ENCODE measurements at regions not wholly inside any gene's neighbourhood (a gene's known extent, or its start where the extent isn't known, plus 50 kb on each side); places are given as distances from the start of the nearest gene placed in this dataset.

- Histone ChIP-seq H3K4me3 (replicated peaks in 1 of 2; ENCODE audit: low read depth in 1 of 2, low read length in 2 of 2) (no peak overlapping the region), H3K4me1 (ENCODE audit: control insufficient read depth in 1 of 2, insufficient read depth in 2 of 2, low read length in 2 of 2) (no peaks in the 10 kb centered on the region), H2AFZ (ENCODE audit: low read depth, low read length, poor library complexity, severe bottlenecking) (no peak overlapping the region), H3K36me3 (ENCODE audit: control insufficient read depth in 1 of 2, insufficient read depth in 2 of 2, low read length in 2 of 2) (no peaks in the 10 kb centered on the region), H3K9me3 (ENCODE audit: control insufficient read depth in 1 of 2, insufficient read depth in 1 of 2, low read depth in 1 of 2, low read length in 2 of 2) (no peaks in the 10 kb centered on the region), H3K27me3 (ENCODE audit: insufficient read depth, low read length) (no peaks in the 10 kb centered on the region), H3K4me2 (ENCODE audit: low read length) (no peak overlapping the region), H3K79me2 (ENCODE audit: insufficient read depth, low read length) (no peaks in the 10 kb centered on the region), H3K27ac (ENCODE audit: low read depth, low read length) (no peak overlapping the region), H3K9ac (ENCODE audit: low read length) (no peak overlapping the region), H3K9me2 (ENCODE audit: insufficient read depth) (no peaks in the 10 kb centered on the region), H4K20me1 (ENCODE audit: insufficient read depth) (no peaks in the 10 kb centered on the region)
- RAD21 ChIA-PET (ENCODE audit: low non-redundant PET in 1 of 2, low total read pairs in 2 of 2, uncharacterized antibody in 2 of 2, unreplicated experiment in 2 of 2) = no interaction called here
- POLR2A ChIA-PET = no interaction called here
- intact Hi-C loops (cut with micrococcal nuclease) = no loop called here
- BruUV-seq (replicated peaks) = no TSS peak
- no peak for DNase-seq (ENCODE audit: low read depth, low spot score)
- no peak for ATAC-seq
- TF ChIP-seq SP1 (IDR thresholded peaks at IDR 0.05; ENCODE audit: low read depth) (no peak), ELF1 (IDR thresholded peaks at IDR 0.05; ENCODE audit: borderline replicate concordance, low read depth) (no peak), EZH2 (IDR thresholded peaks at IDR 0.05) (no peak), SRF (IDR thresholded peaks at IDR 0.05; ENCODE audit: low read depth) (no peak), FOSL1 (IDR thresholded peaks at IDR 0.05; ENCODE audit: low read depth) (no peak), POLR2A (IDR thresholded peaks at IDR 0.05; ENCODE audit: borderline replicate concordance, extremely low read depth, insufficient read depth, insufficient read length) (no peak), RAD21 (IDR thresholded peaks at IDR 0.05; ENCODE audit: low read depth) (no peak), EZH2phosphoT487 (IDR thresholded peaks at IDR 0.05; ENCODE audit: borderline replicate concordance) (no peak), POLR2AphosphoS5 (IDR thresholded peaks at IDR 0.05; ENCODE audit: low read depth, low read length) (no peak), TCF7L2 (IDR thresholded peaks at IDR 0.05; ENCODE audit: borderline replicate concordance, extremely low read depth, insufficient read depth, insufficient read length) (no peak), ZFX (IDR thresholded peaks at IDR 0.05) (no peak), SIN3A (IDR thresholded peaks at IDR 0.05; ENCODE audit: low read depth) (no peak), REST (IDR thresholded peaks at IDR 0.05; ENCODE audit: low read depth) (no peak), JUND (IDR thresholded peaks at IDR 0.05) (no peak), CEBPB (IDR thresholded peaks at IDR 0.05; ENCODE audit: low read depth) (no peak), MAX (IDR thresholded peaks at IDR 0.05) (no peak), CBX3 (IDR thresholded peaks at IDR 0.05; ENCODE audit: low read depth) (no peak)
- TF ChIP-seq, protein P1, sequence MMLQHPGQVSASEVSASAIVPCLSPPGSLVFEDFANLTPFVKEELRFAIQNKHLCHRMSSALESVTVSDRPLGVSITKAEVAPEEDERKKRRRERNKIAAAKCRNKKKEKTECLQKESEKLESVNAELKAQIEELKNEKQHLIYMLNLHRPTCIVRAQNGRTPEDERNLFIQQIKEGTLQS (IDR thresholded peaks at IDR 0.05) = no peak
- TF ChIP-seq, protein P2, sequence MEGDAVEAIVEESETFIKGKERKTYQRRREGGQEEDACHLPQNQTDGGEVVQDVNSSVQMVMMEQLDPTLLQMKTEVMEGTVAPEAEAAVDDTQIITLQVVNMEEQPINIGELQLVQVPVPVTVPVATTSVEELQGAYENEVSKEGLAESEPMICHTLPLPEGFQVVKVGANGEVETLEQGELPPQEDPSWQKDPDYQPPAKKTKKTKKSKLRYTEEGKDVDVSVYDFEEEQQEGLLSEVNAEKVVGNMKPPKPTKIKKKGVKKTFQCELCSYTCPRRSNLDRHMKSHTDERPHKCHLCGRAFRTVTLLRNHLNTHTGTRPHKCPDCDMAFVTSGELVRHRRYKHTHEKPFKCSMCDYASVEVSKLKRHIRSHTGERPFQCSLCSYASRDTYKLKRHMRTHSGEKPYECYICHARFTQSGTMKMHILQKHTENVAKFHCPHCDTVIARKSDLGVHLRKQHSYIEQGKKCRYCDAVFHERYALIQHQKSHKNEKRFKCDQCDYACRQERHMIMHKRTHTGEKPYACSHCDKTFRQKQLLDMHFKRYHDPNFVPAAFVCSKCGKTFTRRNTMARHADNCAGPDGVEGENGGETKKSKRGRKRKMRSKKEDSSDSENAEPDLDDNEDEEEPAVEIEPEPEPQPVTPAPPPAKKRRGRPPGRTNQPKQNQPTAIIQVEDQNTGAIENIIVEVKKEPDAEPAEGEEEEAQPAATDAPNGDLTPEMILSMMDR (IDR thresholded peaks at IDR 0.05 in 2 of 3, conservative IDR thresholded peaks at IDR 0.05 in 1 of 3; ENCODE audit: borderline replicate concordance in 1 of 3, insufficient read depth in 1 of 3, low read depth in 2 of 3, low read length in 2 of 3) = no peak
- TF ChIP-seq, protein P3, sequence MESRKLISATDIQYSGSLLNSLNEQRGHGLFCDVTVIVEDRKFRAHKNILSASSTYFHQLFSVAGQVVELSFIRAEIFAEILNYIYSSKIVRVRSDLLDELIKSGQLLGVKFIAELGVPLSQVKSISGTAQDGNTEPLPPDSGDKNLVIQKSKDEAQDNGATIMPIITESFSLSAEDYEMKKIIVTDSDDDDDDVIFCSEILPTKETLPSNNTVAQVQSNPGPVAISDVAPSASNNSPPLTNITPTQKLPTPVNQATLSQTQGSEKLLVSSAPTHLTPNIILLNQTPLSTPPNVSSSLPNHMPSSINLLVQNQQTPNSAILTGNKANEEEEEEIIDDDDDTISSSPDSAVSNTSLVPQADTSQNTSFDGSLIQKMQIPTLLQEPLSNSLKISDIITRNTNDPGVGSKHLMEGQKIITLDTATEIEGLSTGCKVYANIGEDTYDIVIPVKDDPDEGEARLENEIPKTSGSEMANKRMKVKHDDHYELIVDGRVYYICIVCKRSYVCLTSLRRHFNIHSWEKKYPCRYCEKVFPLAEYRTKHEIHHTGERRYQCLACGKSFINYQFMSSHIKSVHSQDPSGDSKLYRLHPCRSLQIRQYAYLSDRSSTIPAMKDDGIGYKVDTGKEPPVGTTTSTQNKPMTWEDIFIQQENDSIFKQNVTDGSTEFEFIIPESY (IDR thresholded peaks at IDR 0.05; ENCODE audit: extremely low read depth, insufficient replicate concordance, low read length) = no peak
- CTCF ChIA-PET = no interaction called here
These were observed 193.7 kb upstream of the BTG1 start for GRCh38 chr12:92339198-92339821.

Data from HCT116 (cell line).